Smooth muscle cell (in vitro differentiated cells): ENCODE measurements at regions not wholly inside any gene's neighbourhood (a gene's known extent, or its start where the extent isn't known, plus 50 kb on each side); places are given as distances from the start of the nearest gene placed in this dataset.

ENCODE experiments used
- DNase-seq: peaks from one replicate; lab custom pipeline; 2025; ENCODE audit not compliant: unreplicated experiment; lab: John Stamatoyannopoulos, UW
- H2AFZ ChIP-seq: fragments of 200-600 bp; sonication (generic); 2 replicates; pipeline ENCODE4 v1.6.0; 2016; ENCODE audit warnings: antibody characterized with exemption, low read depth, mild to moderate bottlenecking
- H3F3A ChIP-seq: fragments of 200-600 bp; sonication (generic); 2 replicates; pipeline ENCODE4 v1.6.0; 2017; ENCODE audit warnings: antibody characterized with exemption, low read depth
- H3K27ac ChIP-seq: fragments of 200-600 bp; sonication (generic); 2 replicates; pipeline ENCODE4 v1.5.1; 2016; ENCODE audit warnings: low read depth, mild to moderate bottlenecking
- H3K27me3 ChIP-seq: fragments of 200-600 bp; sonication (generic); 2 replicates; pipeline ENCODE4 v1.6.1; 2016; ENCODE audit warnings: low read depth, mild to moderate bottlenecking
- H3K36me3 ChIP-seq: fragments of 200-600 bp; sonication (generic); 2 replicates; pipeline ENCODE4 v1.5.1; 2016; ENCODE audit warnings: low read depth
- H3K4me1 ChIP-seq: fragments of 200-600 bp; sonication (generic); 2 replicates; pipeline ENCODE4 v1.5.1; 2016; ENCODE audit warnings: low read depth
- H3K4me2 ChIP-seq: fragments of 200-600 bp; sonication (generic); 2 replicates; pipeline ENCODE4 v1.6.0; 2016; ENCODE audit warnings: mild to moderate bottlenecking
- H3K4me3 ChIP-seq: fragments of 200-600 bp; sonication (generic); 2 replicates; pipeline ENCODE4 v1.5.1; 2016; ENCODE audit warnings: mild to moderate bottlenecking
- H3K79me2 ChIP-seq: fragments of 200-600 bp; sonication (generic); 2 replicates; pipeline ENCODE4 v1.6.0; 2016; ENCODE audit warnings: low read depth, mild to moderate bottlenecking
- H3K9ac ChIP-seq: fragments of 200-600 bp; sonication (generic); 2 replicates; pipeline ENCODE4 v1.6.0; 2016; ENCODE audit warnings: low read depth
- H3K9me3 ChIP-seq: fragments of 200-600 bp; sonication (generic); replicated peaks from 2 replicates; pipeline ENCODE4 v1.5.1; 2016; ENCODE audit warnings: low read depth
- H4K20me1 ChIP-seq: fragments of 200-600 bp; sonication (generic); 2 replicates; pipeline ENCODE4 v1.6.0; 2016; ENCODE audit warnings: low read depth
- WGBS: methylation state at CpG from one replicate; pipeline ENCODE4 v1.1.7; 2016; ENCODE audit warnings: low lambda C conversion rate; 5-methylcytosine and 5-hydroxymethylcytosine counted together
- TF ChIP-seq, protein P1 (sequence below): fragments of 200-600 bp; sonication (generic); IDR thresholded peaks from 2 replicates; pipeline ENCODE4 v1.5.1; 2017; ENCODE audit warnings: borderline replicate concordance, mild to moderate bottlenecking, antibody characterized with exemption; ENCODE audit not compliant: insufficient read depth, poor library complexity, severe bottlenecking

DNA sequence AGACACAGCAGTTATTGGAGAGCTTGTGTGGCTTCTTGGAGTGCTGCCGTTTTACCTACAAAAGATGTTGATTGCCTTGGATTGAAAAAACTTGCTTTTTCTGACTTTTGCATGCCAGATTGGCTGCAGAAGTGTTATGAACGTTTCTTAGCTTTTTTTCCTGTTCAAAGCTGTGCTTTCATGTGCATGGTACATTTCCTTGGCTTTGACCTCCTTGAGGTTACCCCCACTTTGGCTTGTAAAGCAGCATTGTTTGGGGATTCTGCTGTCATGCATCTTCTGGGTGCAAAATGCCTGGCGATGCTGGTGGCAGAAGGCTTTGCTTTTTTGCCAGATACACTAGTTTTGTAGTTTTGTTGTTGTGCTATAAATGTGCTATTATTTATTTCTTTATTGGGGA is 80.0 kb downstream of the JRKL start:
- H3K27ac ChIP-seq, result no peak overlapping the region
- H3K27me3 ChIP-seq, result no peaks in the 10 kb centered on the region
- no peaks in the 10 kb centered on the region for H3K79me2 ChIP-seq
- H3K36me3 ChIP-seq, result no peaks in the 10 kb centered on the region
- H3F3A ChIP-seq, result no peaks in the 10 kb centered on the region
- no peak overlapping the region for H3K4me3 ChIP-seq
- no peaks in the 10 kb centered on the region for H4K20me1 ChIP-seq
- H2AFZ ChIP-seq, result no peak overlapping the region
- TF ChIP-seq, protein P1, sequence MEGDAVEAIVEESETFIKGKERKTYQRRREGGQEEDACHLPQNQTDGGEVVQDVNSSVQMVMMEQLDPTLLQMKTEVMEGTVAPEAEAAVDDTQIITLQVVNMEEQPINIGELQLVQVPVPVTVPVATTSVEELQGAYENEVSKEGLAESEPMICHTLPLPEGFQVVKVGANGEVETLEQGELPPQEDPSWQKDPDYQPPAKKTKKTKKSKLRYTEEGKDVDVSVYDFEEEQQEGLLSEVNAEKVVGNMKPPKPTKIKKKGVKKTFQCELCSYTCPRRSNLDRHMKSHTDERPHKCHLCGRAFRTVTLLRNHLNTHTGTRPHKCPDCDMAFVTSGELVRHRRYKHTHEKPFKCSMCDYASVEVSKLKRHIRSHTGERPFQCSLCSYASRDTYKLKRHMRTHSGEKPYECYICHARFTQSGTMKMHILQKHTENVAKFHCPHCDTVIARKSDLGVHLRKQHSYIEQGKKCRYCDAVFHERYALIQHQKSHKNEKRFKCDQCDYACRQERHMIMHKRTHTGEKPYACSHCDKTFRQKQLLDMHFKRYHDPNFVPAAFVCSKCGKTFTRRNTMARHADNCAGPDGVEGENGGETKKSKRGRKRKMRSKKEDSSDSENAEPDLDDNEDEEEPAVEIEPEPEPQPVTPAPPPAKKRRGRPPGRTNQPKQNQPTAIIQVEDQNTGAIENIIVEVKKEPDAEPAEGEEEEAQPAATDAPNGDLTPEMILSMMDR, result no peak
- no peak overlapping the region for H3K9ac ChIP-seq
- H3K9me3 ChIP-seq, result no peaks in the 10 kb centered on the region
- no peak for DNase-seq
- 83% methylated on average over 3 of the region's 3 CpGs for WGBS
- H3K4me1 ChIP-seq, result no peaks in the 10 kb centered on the region
- no peak overlapping the region for H3K4me2 ChIP-seq

DNA sequence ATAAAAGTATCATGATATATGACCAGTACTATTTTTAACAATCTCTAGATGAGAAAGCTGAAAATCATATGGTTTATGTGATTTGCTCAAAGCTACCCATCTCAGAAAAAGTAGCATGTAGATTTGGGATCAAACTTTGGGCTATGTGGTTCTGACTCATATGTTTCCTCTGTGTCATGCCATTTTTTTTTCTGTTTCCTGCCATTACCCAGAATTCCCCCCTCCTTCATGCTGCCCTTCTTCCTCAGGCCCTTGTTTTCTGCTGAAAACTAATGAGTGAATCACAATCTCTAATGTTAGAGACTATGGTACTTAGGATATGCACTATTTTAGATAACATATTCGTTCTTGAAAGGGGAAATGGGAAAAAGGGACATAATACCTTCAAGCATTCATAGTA is 80.7 kb downstream of the JRKL start:
- TF ChIP-seq, protein P1, result no peak
- Histone ChIP-seq H3K4me1 (no peaks in the 10 kb centered on the region), H3F3A (no peaks in the 10 kb centered on the region), H3K79me2 (no peaks in the 10 kb centered on the region), H3K36me3 (no peaks in the 10 kb centered on the region), H4K20me1 (no peaks in the 10 kb centered on the region), H3K4me3 (no peak overlapping the region), H3K27ac (no peak overlapping the region), H3K9ac (no peak overlapping the region), H2AFZ (no peak overlapping the region), H3K4me2 (no peak overlapping the region), H3K9me3 (no peaks in the 10 kb centered on the region), H3K27me3 (no peaks in the 10 kb centered on the region)
- WGBS, result 79% methylated on average over 1 of the region's 1 CpG
- DNase-seq, result no peak

DNA sequence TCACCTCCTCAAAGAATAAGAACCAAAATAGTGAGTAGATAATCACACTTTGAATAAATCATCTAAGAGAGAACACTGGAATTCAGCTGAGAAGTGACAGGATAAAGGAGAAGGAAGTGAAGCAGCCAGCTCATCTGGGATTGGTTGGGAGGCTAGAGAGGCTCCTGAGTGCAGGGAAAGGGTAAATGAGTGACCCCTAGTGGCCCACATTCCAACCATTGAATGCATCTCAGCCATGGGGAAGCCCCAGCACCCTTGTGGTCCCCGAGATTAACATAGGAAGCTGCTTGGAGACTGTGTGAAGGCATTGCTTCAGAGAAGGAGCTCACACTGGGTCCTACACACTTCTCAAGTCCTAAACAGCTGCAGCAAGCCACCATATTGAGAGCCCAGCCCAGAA is 82.3 kb downstream of the JRKL start:
- H3K27ac ChIP-seq, result no peak overlapping the region
- H3K79me2 ChIP-seq, result no peaks in the 10 kb centered on the region
- H3K4me2 ChIP-seq, result no peak overlapping the region
- H3K27me3 ChIP-seq, result no peaks in the 10 kb centered on the region
- no peaks in the 10 kb centered on the region for H3F3A ChIP-seq
- no peak overlapping the region for H2AFZ ChIP-seq
- H3K36me3 ChIP-seq, result no peaks in the 10 kb centered on the region
- H3K4me1 ChIP-seq, result no peaks in the 10 kb centered on the region
- DNase-seq, result no peak
- H4K20me1 ChIP-seq, result no peaks in the 10 kb centered on the region
- no peak overlapping the region for H3K9ac ChIP-seq
- 85% methylated on average over 1 of the region's 1 CpG for WGBS
- no peak overlapping the region for H3K4me3 ChIP-seq
- H3K9me3 ChIP-seq, result peaks cover 5% of the 10 kb centered on the region
- TF ChIP-seq, protein P1, result no peak

DNA sequence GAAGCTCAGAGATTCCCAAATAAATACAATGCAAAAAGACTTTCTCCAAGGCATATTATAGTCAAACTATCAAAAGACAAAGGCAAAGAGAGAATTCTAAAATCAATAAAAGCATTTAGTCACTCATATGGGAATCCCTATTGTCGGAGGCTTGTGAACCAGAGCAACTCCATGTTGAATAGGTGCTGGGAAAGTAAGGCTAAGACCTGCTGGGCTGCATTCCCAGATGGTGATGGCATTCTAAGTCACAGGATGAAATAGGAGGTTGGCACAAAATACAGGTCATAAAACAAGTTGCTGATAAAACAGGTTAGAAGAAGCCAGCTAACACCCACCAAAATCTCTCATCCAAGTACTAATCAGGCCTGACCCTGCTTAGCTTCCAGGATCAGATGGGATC is 84.5 kb downstream of the JRKL start:
- Histone ChIP-seq H3K79me2 (no peaks in the 10 kb centered on the region), H3K9ac (no peak overlapping the region), H4K20me1 (no peaks in the 10 kb centered on the region), H3K4me1 (no peaks in the 10 kb centered on the region), H2AFZ (no peak overlapping the region), H3K27me3 (no peaks in the 10 kb centered on the region), H3K9me3 (peaks cover 5% of the 10 kb centered on the region), H3K4me3 (no peak overlapping the region), H3K4me2 (no peak overlapping the region), H3K36me3 (no peaks in the 10 kb centered on the region), H3K27ac (no peak overlapping the region), H3F3A (no peaks in the 10 kb centered on the region)
- no peak for DNase-seq
- TF ChIP-seq, protein P1, result no peak
- WGBS, result 89% methylated on average over 1 of the region's 1 CpG
